SU-DHL-6 (cell line): ENCODE measurements at regions not wholly inside any gene's neighbourhood (a gene's known extent, or its start where the extent isn't known, plus 50 kb on each side); places are given as distances from the start of the nearest gene placed in this dataset.

Source experiments
- H2AFZ ChIP-seq: fragments of 200-600 bp; sonication (generic); 2 replicates; pipeline ENCODE4 v1.6.1; 2014; ENCODE audit warnings: low read depth, mild to moderate bottlenecking, moderate library complexity, mixed read lengths, antibody characterized with exemption, low read length; ENCODE audit not compliant: severe bottlenecking
- H3F3A ChIP-seq: fragments of 200-600 bp; shearing (Covaris generic); 2 replicates; pipeline ENCODE4 v1.6.0; 2016; ENCODE audit warnings: antibody characterized with exemption, mild to moderate bottlenecking; ENCODE audit not compliant: insufficient read depth
- H3K27ac ChIP-seq: fragments of 200-600 bp; sonication (generic); 2 replicates; pipeline ENCODE4 v1.5.1; 2016; ENCODE audit warnings: low read depth, mild to moderate bottlenecking, low read length, moderate library complexity, mixed read lengths
- H3K27me3 ChIP-seq: fragments of 200-600 bp; sonication (generic), shearing (Covaris generic); 2 replicates; pipeline ENCODE4 v1.6.0; 2014; ENCODE audit warnings: mild to moderate bottlenecking, low read length
- H3K36me3 ChIP-seq: fragments of 200-600 bp; sonication (generic); 2 replicates; pipeline ENCODE4 v1.6.1; 2014; ENCODE audit warnings: mild to moderate bottlenecking, low read length, mixed read lengths
- H3K4me2 ChIP-seq: fragments of 300-600, 200-600 bp; shearing (Covaris generic), sonication (generic); 2 replicates; pipeline ENCODE4 v1.6.0; 2014; ENCODE audit warnings: low read length, low read depth, mild to moderate bottlenecking; ENCODE audit not compliant: poor library complexity, severe bottlenecking
- H3K4me3 ChIP-seq: fragments of 200-600 bp; sonication (generic); 2 replicates; pipeline ENCODE4 v1.5.1; 2014; ENCODE audit warnings: antibody characterized with exemption, low read length, mild to moderate bottlenecking, mixed read lengths; ENCODE audit not compliant: insufficient read depth, poor library complexity, severe bottlenecking
- H3K79me2 ChIP-seq: fragments of 200-600 bp; sonication (generic); 2 replicates; pipeline ENCODE4 v1.6.1; 2014; ENCODE audit warnings: mild to moderate bottlenecking, low read length, moderate library complexity; ENCODE audit not compliant: insufficient read depth
- H3K9ac ChIP-seq: fragments of 200-600 bp; sonication (generic); 2 replicates; pipeline ENCODE4 v1.7.0; 2014; ENCODE audit warnings: mild to moderate bottlenecking, low read length
- H3K9me2 ChIP-seq: fragments of 200-600 bp; sonication (generic); replicated peaks from 2 replicates; pipeline ENCODE4 v1.6.1; 2014; ENCODE audit warnings: low read length; ENCODE audit not compliant: insufficient read depth
- H3K9me3 ChIP-seq: fragments of 200-600 bp; sonication (generic); 2 replicates; pipeline ENCODE4 v1.6.1; 2014; ENCODE audit warnings: low read length, mixed read lengths; ENCODE audit not compliant: insufficient read depth
- H4K20me1 ChIP-seq: fragments of 200-600 bp; sonication (generic); 2 replicates; pipeline ENCODE4 v1.6.1; 2014; ENCODE audit warnings: low read depth, mild to moderate bottlenecking, antibody characterized with exemption, low read length, moderate library complexity, mixed read lengths
- CTCF ChIP-seq: fragments of 200-600 bp; sonication (generic); IDR thresholded peaks from one replicate; pipeline ENCODE4 v1.5.1; 2017; ENCODE audit warnings: antibody characterized with exemption, mild to moderate bottlenecking, low read length, moderate library complexity; ENCODE audit not compliant: insufficient read depth, poor library complexity, severe bottlenecking
- EZH2phosphoT487 ChIP-seq: fragments of 200-600 bp; sonication (generic), shearing (Covaris generic); conservative IDR thresholded peaks from 2 replicates; pipeline ENCODE4 v1.6.1; 2018; ENCODE audit warnings: mild to moderate bottlenecking, antibody characterized with exemption, low read length, moderate library complexity, mixed read lengths

- TF ChIP-seq EZH2phosphoT487 = no peak
- no peak for TF ChIP-seq CTCF
- no peaks in the 10 kb centered on the region for H3K9me3 ChIP-seq
- peak overlapping the region; percentile 63 for H3K4me2 ChIP-seq
- no peaks in the 10 kb centered on the region for H3K9me2 ChIP-seq
- H3F3A ChIP-seq = peaks cover 12% of the 10 kb centered on the region
- no peaks in the 10 kb centered on the region for H3K27me3 ChIP-seq
- H3K79me2 ChIP-seq = no peaks in the 10 kb centered on the region
- peak overlapping the region; percentile 18 for H3K4me3 ChIP-seq
- H4K20me1 ChIP-seq = no peaks in the 10 kb centered on the region
- peak overlapping the region; percentile 61 for H2AFZ ChIP-seq
- no peaks in the 10 kb centered on the region for H3K36me3 ChIP-seq
- H3K9ac ChIP-seq = peak overlapping the region; percentile 38
- H3K27ac ChIP-seq = peak overlapping the region; percentile 88
These were observed 128.4 kb downstream of the SNX18 start for GRCh38 chr5:54645882-54646355.

GRCh38 chr5:54644226-54644625, 126.7 kb downstream of the SNX18 start:
- Histone ChIP-seq H3K9me3 (no peaks in the 10 kb centered on the region), H4K20me1 (no peaks in the 10 kb centered on the region), H3K9ac (no peak overlapping the region), H3K36me3 (no peaks in the 10 kb centered on the region), H3K4me2 (no peak overlapping the region), H3K79me2 (no peaks in the 10 kb centered on the region), H3K9me2 (no peaks in the 10 kb centered on the region), H2AFZ (no peak overlapping the region), H3K27me3 (no peaks in the 10 kb centered on the region), H3K27ac (no peak overlapping the region), H3K4me3 (no peak overlapping the region), H3F3A (peaks cover 12% of the 10 kb centered on the region)
- TF ChIP-seq EZH2phosphoT487 = no peak
- no peak for TF ChIP-seq CTCF

GRCh38 chr5:54643685-54644106, 126.1 kb downstream of the SNX18 start:
- no peak overlapping the region for H3K4me3 ChIP-seq
- no peaks in the 10 kb centered on the region for H3K36me3 ChIP-seq
- H3K9me3 ChIP-seq = no peaks in the 10 kb centered on the region
- H3F3A ChIP-seq = peaks cover 12% of the 10 kb centered on the region
- no peak for TF ChIP-seq CTCF
- no peak for TF ChIP-seq EZH2phosphoT487
- H3K9ac ChIP-seq = no peak overlapping the region
- no peak overlapping the region for H2AFZ ChIP-seq
- H4K20me1 ChIP-seq = no peaks in the 10 kb centered on the region
- no peak overlapping the region for H3K27ac ChIP-seq
- no peaks in the 10 kb centered on the region for H3K27me3 ChIP-seq
- H3K9me2 ChIP-seq = no peaks in the 10 kb centered on the region
- H3K4me2 ChIP-seq = no peak overlapping the region
- H3K79me2 ChIP-seq = no peaks in the 10 kb centered on the region
